ENCODE measurements at regions not wholly inside any gene's neighbourhood (a gene's known extent, or its start where the extent isn't known, plus 50 kb on each side); places are given as distances from the start of the nearest gene placed in this dataset.

- Mint-ChIP-seq H3K4me1 (peaks cover 9 to 15% of the 10 kb centered on the region in 2 donors), H3K9me3 (no peaks in the 10 kb centered on the region), H3K27me3 (ENCODE audit: low read depth in 3 of 3) (peaks cover 7 to 9% (median 8%) of the 10 kb centered on the region in 3 donors), H3K4me3 (no peak overlapping the region), H3K27ac (no peak overlapping the region), H3K36me3 (peaks cover 0 to 3% (median 0%) of the 10 kb centered on the region in 3 donors)
- no peak for DNase-seq
Observed at GRCh38 chr6:169965239-169965638, 213.8 kb downstream of the ERMARD start.

- Mint-ChIP-seq H3K27me3 (ENCODE audit: low read depth in 3 of 3) (peaks cover 5 to 8% (median 6%) of the 10 kb centered on the region in 3 donors), H3K27ac (no peak overlapping the region)
Observed at GRCh38 chr6:169964486-169965180, 213.2 kb downstream of the ERMARD start.

GRCh38 chr6:169963581-169964297, 212.3 kb downstream of the ERMARD start:
- no peak for DNase-seq
- no peak overlapping the region for H3K27ac Mint-ChIP-seq
- peaks cover 0 to 3% (median 0%) of the 10 kb centered on the region in 3 donors for H3K36me3 Mint-ChIP-seq
- peaks cover 15 to 21% of the 10 kb centered on the region in 2 donors for H3K4me1 Mint-ChIP-seq
- peak overlapping the region in 2 of 5 donors; percentile 13 to 38 for H3K4me3 Mint-ChIP-seq
- H3K27me3 Mint-ChIP-seq (ENCODE audit: low read depth in 3 of 3): peaks cover 5 to 12% (median 7%) of the 10 kb centered on the region in 3 donors
- no peaks in the 10 kb centered on the region for H3K9me3 Mint-ChIP-seq

More at GRCh38 chr6:169964486-169965180, 213.2 kb downstream of the ERMARD start:
- peaks cover 0 to 3% (median 0%) of the 10 kb centered on the region in 3 donors for H3K36me3 Mint-ChIP-seq
- H3K4me3 Mint-ChIP-seq: no peak overlapping the region
- H3K4me1 Mint-ChIP-seq: peaks cover 9 to 15% of the 10 kb centered on the region in 2 donors
- H3K9me3 Mint-ChIP-seq: no peaks in the 10 kb centered on the region
- DNase-seq: no peak

GRCh38 chr6:169962604-169963469, 211.4 kb downstream of the ERMARD start:
- Mint-ChIP-seq H3K36me3 (no peaks in the 10 kb centered on the region), H3K27me3 (ENCODE audit: low read depth in 3 of 3) (peaks cover 8 to 14% (median 9%) of the 10 kb centered on the region in 3 donors), H3K4me1 (peaks cover 15 to 30% of the 10 kb centered on the region in 2 donors), H3K4me3 (peak overlapping the region; percentile 58 to 69 (median 67)), H3K27ac (peak overlapping the region in 1 of 6 donors; percentile 40), H3K9me3 (no peaks in the 10 kb centered on the region)
- peak in 1 of 3 donors; percentile 10 for DNase-seq

GRCh38 chr6:169961772-169962561, 210.5 kb downstream of the ERMARD start:
- no peak overlapping the region for H3K27ac Mint-ChIP-seq
- H3K4me3 Mint-ChIP-seq: peak overlapping the region; percentile 58 to 69 (median 67)
- peaks cover 8 to 14% (median 9%) of the 10 kb centered on the region in 3 donors for H3K27me3 Mint-ChIP-seq (ENCODE audit: low read depth in 3 of 3)
- peaks cover 15 to 31% of the 10 kb centered on the region in 2 donors for H3K4me1 Mint-ChIP-seq
- DNase-seq: peak; percentile 30 to 43 (median 33)
- H3K9me3 Mint-ChIP-seq: no peaks in the 10 kb centered on the region
- no peaks in the 10 kb centered on the region for H3K36me3 Mint-ChIP-seq

GRCh38 chr6:169960886-169961611, 209.6 kb downstream of the ERMARD start:
- Mint-ChIP-seq H3K36me3 (no peaks in the 10 kb centered on the region), H3K27me3 (ENCODE audit: low read depth in 3 of 3) (peaks cover 8 to 14% (median 9%) of the 10 kb centered on the region in 3 donors), H3K4me3 (peak overlapping the region; percentile 60 to 82 (median 72)), H3K4me1 (peaks cover 15 to 31% of the 10 kb centered on the region in 2 donors), H3K9me3 (no peaks in the 10 kb centered on the region), H3K27ac (peak overlapping the region in 1 of 6 donors; percentile 75)
- DNase-seq: no peak

GRCh38 chr6:169960521-169960885, 209.1 kb downstream of the ERMARD start:
- DNase-seq: no peak
- no peak overlapping the region for H3K4me3 Mint-ChIP-seq
- H3K36me3 Mint-ChIP-seq: no peaks in the 10 kb centered on the region
- H3K4me1 Mint-ChIP-seq: peaks cover 15 to 31% of the 10 kb centered on the region in 2 donors
- H3K27ac Mint-ChIP-seq: no peak overlapping the region
- no peaks in the 10 kb centered on the region for H3K9me3 Mint-ChIP-seq
- peaks cover 8 to 16% (median 8%) of the 10 kb centered on the region in 3 donors for H3K27me3 Mint-ChIP-seq (ENCODE audit: low read depth in 3 of 3)

GRCh38 chr6:169960003-169960344, 208.6 kb downstream of the ERMARD start:
- Mint-ChIP-seq H3K36me3 (no peaks in the 10 kb centered on the region), H3K27me3 (ENCODE audit: low read depth in 3 of 3) (peaks cover 8 to 16% (median 8%) of the 10 kb centered on the region in 3 donors), H3K9me3 (no peaks in the 10 kb centered on the region), H3K4me3 (no peak overlapping the region), H3K4me1 (peaks cover 15 to 31% of the 10 kb centered on the region in 2 donors), H3K27ac (no peak overlapping the region)
- no peak for DNase-seq

- H3K36me3 Mint-ChIP-seq: no peaks in the 10 kb centered on the region
- H3K4me3 Mint-ChIP-seq: peak overlapping the region; percentile 30 to 56 (median 43)
- DNase-seq: peak; percentile 50 to 56 (median 53)
- peaks cover 15 to 31% of the 10 kb centered on the region in 2 donors for H3K4me1 Mint-ChIP-seq
- H3K27ac Mint-ChIP-seq: peak overlapping the region in 2 of 6 donors; percentile 57 to 72
- H3K9me3 Mint-ChIP-seq: no peaks in the 10 kb centered on the region
- peaks cover 8 to 16% (median 8%) of the 10 kb centered on the region in 3 donors for H3K27me3 Mint-ChIP-seq (ENCODE audit: low read depth in 3 of 3)
Observed at GRCh38 chr6:169959136-169960002, 207.9 kb downstream of the ERMARD start.

- Mint-ChIP-seq H3K27ac (no peak overlapping the region), H3K4me3 (peak overlapping the region in 2 of 5 donors; percentile 33 to 57), H3K9me3 (no peaks in the 10 kb centered on the region), H3K36me3 (no peaks in the 10 kb centered on the region), H3K4me1 (peaks cover 15 to 31% of the 10 kb centered on the region in 2 donors), H3K27me3 (ENCODE audit: low read depth in 3 of 3) (peaks cover 8 to 16% (median 8%) of the 10 kb centered on the region in 3 donors)
- DNase-seq: no peak
Observed at GRCh38 chr6:169958510-169958909, 207.1 kb downstream of the ERMARD start.

GRCh38 chr6:169957351-169957963, 206.0 kb downstream of the ERMARD start:
- no peaks in the 10 kb centered on the region for H3K9me3 Mint-ChIP-seq
- no peaks in the 10 kb centered on the region for H3K36me3 Mint-ChIP-seq
- H3K27ac Mint-ChIP-seq: no peak overlapping the region
- DNase-seq: no peak
- H3K27me3 Mint-ChIP-seq (ENCODE audit: low read depth in 3 of 3): peaks cover 4 to 15% (median 7%) of the 10 kb centered on the region in 3 donors
- H3K4me3 Mint-ChIP-seq: no peak overlapping the region
- H3K4me1 Mint-ChIP-seq: peaks cover 12 to 23% of the 10 kb centered on the region in 2 donors

Measured in immature natural killer cell (primary cell).